H1 (cell line): ENCODE measurements at regions not wholly inside any gene's neighbourhood (a gene's known extent, or its start where the extent isn't known, plus 50 kb on each side); places are given as distances from the start of the nearest gene placed in this dataset.

Experiments used
- ATF2 ChIP-seq: IDR thresholded peaks from 2 replicates; pipeline ENCODE4 v1.6.1; 2012; ENCODE audit warnings: low read length, inconsistent platforms
- CHD7 ChIP-seq: fragments of 300-600 bp; sonication (generic); IDR thresholded peaks from 2 replicates; pipeline ENCODE4 v1.7.1; 2012; ENCODE audit warnings: low read length, moderate library complexity, mild to moderate bottlenecking, inconsistent platforms; ENCODE audit not compliant: insufficient replicate concordance
- HDAC6 ChIP-seq: IDR thresholded peaks from one replicate; pipeline ENCODE4 v1.7.1; 2012; ENCODE audit warnings: low read depth, mild to moderate bottlenecking, inconsistent platforms, low read length, moderate library complexity
- RBBP5 ChIP-seq: IDR thresholded peaks from 2 replicates; pipeline ENCODE4 v1.7.1; 2012; ENCODE audit warnings: low read depth, mild to moderate bottlenecking, inconsistent platforms, low read length, moderate library complexity, borderline replicate concordance
- RFX5 ChIP-seq: IDR thresholded peaks from 2 replicates; pipeline ENCODE4 v1.6.1; 2011; ENCODE audit warnings: low read depth, low read length, improper control_type of control experiment, borderline replicate concordance
- SRF ChIP-seq: IDR thresholded peaks from 2 replicates; pipeline ENCODE4 v1.6.1; 2011; ENCODE audit warnings: mild to moderate bottlenecking, low read depth, low read length, moderate library complexity
- SUZ12 ChIP-seq: fragments of 200-600 bp; sonication (generic); IDR thresholded peaks from 2 replicates; pipeline ENCODE4 v1.6.1; 2012; ENCODE audit warnings: mild to moderate bottlenecking, inconsistent platforms, low read length, moderate library complexity, mixed read lengths
- TCF12 ChIP-seq: IDR thresholded peaks from 2 replicates; pipeline ENCODE4 v1.6.1; 2011; ENCODE audit warnings: low read depth, mild to moderate bottlenecking, low read length
- YY1 ChIP-seq: IDR thresholded peaks from 2 replicates; pipeline ENCODE4 v1.6.1; 2011; ENCODE audit warnings: low read depth, mild to moderate bottlenecking, low read length

GRCh38 chr12:87768501-87769287, 260.5 kb downstream of the C12orf50 start (continued):
- TF ChIP-seq CHD7: no peak
- TF ChIP-seq RFX5: no peak
- no peak for TF ChIP-seq SRF
- no peak for TF ChIP-seq SUZ12
- no peak for TF ChIP-seq YY1
- TF ChIP-seq RBBP5: no peak
- TF ChIP-seq TCF12: no peak
- no peak for TF ChIP-seq HDAC6
- TF ChIP-seq ATF2: no peak
